ENCODE measurements at regions not wholly inside any gene's neighbourhood (a gene's known extent, or its start where the extent isn't known, plus 50 kb on each side); places are given as distances from the start of the nearest gene placed in this dataset.
A peak's percentile ranks its signal among the peaks of the same experiment; 100 is the strongest.

GRCh38 chr14:40093800-40094199, 661.6 kb upstream of the FBXO33 start:
- no peaks in the 10 kb centered on the region for H3K9me3 ChIP-seq (ENCODE audit: control insufficient read depth in 2 of 2, insufficient read depth in 1 of 2, low read depth in 1 of 2, low read length in 1 of 2)
- no peak for DNase-seq
- FAIRE-seq = no peak
- 83 to 92% (median 89%) methylated on average over 1 of the region's 1 CpG for WGBS, 3 donors
- no peaks in the 10 kb centered on the region for H3K4me1 ChIP-seq (ENCODE audit: control insufficient read depth in 3 of 3, insufficient read depth in 2 of 3, low read depth in 1 of 3, low read length in 2 of 3)
- H3K27ac ChIP-seq (ENCODE audit: low read depth in 1 of 3, low read length in 2 of 3) = no peak overlapping the region
- H3K27me3 ChIP-seq (ENCODE audit: control insufficient read depth in 3 of 3, insufficient read depth in 3 of 3, low read length in 3 of 3) = no peaks in the 10 kb centered on the region
- no peaks in the 10 kb centered on the region for H3K36me3 ChIP-seq (ENCODE audit: control insufficient read depth in 3 of 3, insufficient read depth in 2 of 3, low read depth in 1 of 3, low read length in 3 of 3)
- H3K4me3 ChIP-seq (ENCODE audit: low read depth in 1 of 3, low read length in 3 of 3) = no peak overlapping the region

DNA sequence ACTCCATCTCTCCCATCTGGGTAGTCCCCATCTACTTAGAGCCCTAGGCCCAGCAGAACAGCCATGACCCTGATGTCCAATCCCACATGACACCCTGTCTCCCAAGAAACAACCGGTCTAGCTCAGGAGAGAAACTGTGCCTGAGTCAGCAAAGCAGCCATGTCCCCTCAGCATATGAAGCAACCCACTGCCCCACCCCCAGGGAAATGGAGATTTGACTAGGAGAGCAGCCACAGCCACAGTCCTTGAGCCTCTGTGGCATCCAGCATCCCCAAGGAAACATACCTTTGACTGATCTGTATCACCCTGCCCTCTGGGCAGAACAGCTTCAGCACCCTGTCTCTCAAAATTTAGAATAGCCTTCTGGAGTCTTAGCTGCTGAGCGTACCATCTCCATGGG, 641.9 kb upstream of the FBXO33 start:
- no peak for FAIRE-seq
- Histone ChIP-seq H3K36me3 (ENCODE audit: control insufficient read depth in 3 of 3, insufficient read depth in 2 of 3, low read depth in 1 of 3, low read length in 3 of 3) (no peaks in the 10 kb centered on the region), H3K27me3 (ENCODE audit: control insufficient read depth in 3 of 3, insufficient read depth in 3 of 3, low read length in 3 of 3) (no peaks in the 10 kb centered on the region), H3K9me3 (ENCODE audit: control insufficient read depth in 2 of 2, insufficient read depth in 1 of 2, low read depth in 1 of 2, low read length in 1 of 2) (peaks cover 0 to 5% of the 10 kb centered on the region in 2 donors), H3K4me1 (ENCODE audit: control insufficient read depth in 3 of 3, insufficient read depth in 2 of 3, low read depth in 1 of 3, low read length in 2 of 3) (no peaks in the 10 kb centered on the region), H3K27ac (ENCODE audit: low read depth in 1 of 3, low read length in 2 of 3) (no peak overlapping the region), H3K4me3 (ENCODE audit: low read depth in 1 of 3, low read length in 3 of 3) (no peak overlapping the region)
- no peak for DNase-seq
- whole genome bisulfite sequencing, 3 donors = 94 to 96% (median 96%) methylated on average over 2 of the region's 2 CpGs

DNA sequence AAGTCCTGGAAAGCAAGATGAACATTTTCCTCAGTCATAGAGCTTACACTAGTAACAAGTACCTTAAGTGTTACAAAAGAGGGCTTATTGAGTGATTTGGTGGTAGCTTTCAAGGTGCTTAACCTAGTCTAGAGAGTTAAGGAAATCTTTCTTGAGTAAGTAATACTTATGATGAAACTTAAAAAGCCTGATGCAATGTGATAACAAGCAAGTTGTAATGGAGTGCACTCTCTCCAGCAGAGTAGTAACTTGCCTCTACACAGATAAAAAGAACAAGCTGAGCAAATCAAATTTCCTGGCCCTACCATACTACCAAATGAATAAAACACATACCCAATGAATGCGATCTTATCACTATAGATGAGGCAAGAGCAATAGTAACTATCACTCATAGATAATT, 639.9 kb upstream of the FBXO33 start:
- H3K4me1 ChIP-seq (ENCODE audit: control insufficient read depth in 3 of 3, insufficient read depth in 2 of 3, low read depth in 1 of 3, low read length in 2 of 3) = no peaks in the 10 kb centered on the region

DNA sequence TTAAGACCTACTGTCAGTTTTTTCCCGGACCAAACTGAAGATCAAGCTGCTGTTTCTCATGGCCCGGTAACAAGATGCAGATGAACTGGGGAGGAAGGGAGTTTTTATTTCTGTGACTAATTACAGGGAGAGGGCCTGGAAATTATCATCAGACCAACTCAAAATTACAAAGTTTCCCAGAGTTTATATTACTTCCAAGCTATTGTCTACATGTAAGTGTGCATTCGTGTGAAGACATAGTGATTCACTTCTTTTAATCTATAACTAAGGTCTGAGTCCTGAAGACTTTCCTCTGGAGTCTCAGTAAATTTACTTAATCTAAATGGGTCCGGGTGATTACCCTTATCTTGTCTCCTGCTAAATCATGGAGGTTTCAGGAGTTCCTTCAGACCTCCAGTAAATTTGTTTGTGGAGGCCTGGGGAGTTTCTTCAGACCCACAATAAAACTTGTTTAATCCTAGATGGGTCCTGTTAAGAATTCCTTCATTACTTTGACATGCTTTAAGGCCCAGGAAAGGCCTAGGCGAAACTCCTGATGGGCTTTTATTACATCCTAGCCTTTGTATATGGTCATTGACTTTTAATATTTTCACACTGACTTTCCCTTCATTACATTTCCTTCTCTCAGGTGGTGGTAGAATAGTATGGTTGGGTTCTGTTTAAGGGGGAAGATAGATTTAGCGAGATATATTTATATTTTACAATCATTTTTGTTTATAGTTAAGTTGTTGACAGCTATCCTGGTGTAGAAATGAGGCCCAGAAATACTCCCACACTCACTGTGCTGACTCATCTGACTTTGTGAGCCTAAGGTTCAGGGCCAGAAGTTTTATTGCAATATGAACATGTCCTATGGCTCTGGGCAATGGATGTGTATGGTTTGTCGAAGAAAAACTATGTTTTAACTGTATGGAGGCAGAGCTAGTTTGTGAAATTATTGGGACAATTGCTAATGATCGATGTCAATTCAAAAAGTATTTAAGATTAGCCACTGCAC, 627.0 kb upstream of the FBXO33 start:
- 37 to 39% (median 39%) methylated on average over 8 of the region's 8 CpGs for WGBS, 3 donors
- peak overlapping the region in 2 of 3 donors; percentile 11 to 34 for H3K27ac ChIP-seq (ENCODE audit: low read depth in 1 of 3, low read length in 2 of 3)
- no peak overlapping the region for H3K4me3 ChIP-seq (ENCODE audit: low read depth in 1 of 3, low read length in 3 of 3)
- H3K36me3 ChIP-seq (ENCODE audit: control insufficient read depth in 3 of 3, insufficient read depth in 2 of 3, low read depth in 1 of 3, low read length in 3 of 3) = no peaks in the 10 kb centered on the region
- H3K27me3 ChIP-seq (ENCODE audit: control insufficient read depth in 3 of 3, insufficient read depth in 3 of 3, low read length in 3 of 3) = no peaks in the 10 kb centered on the region
- FAIRE-seq (no peak), DNase-seq (peak; percentile 41 to 53)
- peaks cover 0 to 3% (median 0%) of the 10 kb centered on the region in 3 donors for H3K4me1 ChIP-seq (ENCODE audit: control insufficient read depth in 3 of 3, insufficient read depth in 2 of 3, low read depth in 1 of 3, low read length in 2 of 3)
- no peaks in the 10 kb centered on the region for H3K9me3 ChIP-seq (ENCODE audit: control insufficient read depth in 2 of 2, insufficient read depth in 1 of 2, low read depth in 1 of 2, low read length in 1 of 2)

More for the DNA sequence above, 639.9 kb upstream of the FBXO33 start:
- 83 to 97% (median 94%) methylated on average over 1 of the region's 1 CpG for WGBS, 3 donors
- Histone ChIP-seq H3K27me3 (ENCODE audit: control insufficient read depth in 3 of 3, insufficient read depth in 3 of 3, low read length in 3 of 3) (no peaks in the 10 kb centered on the region), H3K36me3 (ENCODE audit: control insufficient read depth in 3 of 3, insufficient read depth in 2 of 3, low read depth in 1 of 3, low read length in 3 of 3) (no peaks in the 10 kb centered on the region), H3K27ac (ENCODE audit: low read depth in 1 of 3, low read length in 2 of 3) (no peak overlapping the region), H3K9me3 (ENCODE audit: control insufficient read depth in 2 of 2, insufficient read depth in 1 of 2, low read depth in 1 of 2, low read length in 1 of 2) (peaks cover 0 to 5% of the 10 kb centered on the region in 2 donors), H3K4me3 (ENCODE audit: low read depth in 1 of 3, low read length in 3 of 3) (no peak overlapping the region)
- FAIRE-seq (no peak), DNase-seq (no peak)

GRCh38 chr14:40053416-40053815, 621.2 kb upstream of the FBXO33 start:
- H3K27ac ChIP-seq (ENCODE audit: low read depth in 1 of 3, low read length in 2 of 3) = no peak overlapping the region
- H3K9me3 ChIP-seq (ENCODE audit: control insufficient read depth in 2 of 2, insufficient read depth in 1 of 2, low read depth in 1 of 2, low read length in 1 of 2) = no peaks in the 10 kb centered on the region
- H3K4me1 ChIP-seq (ENCODE audit: control insufficient read depth in 3 of 3, insufficient read depth in 2 of 3, low read depth in 1 of 3, low read length in 2 of 3) = no peaks in the 10 kb centered on the region
- DNase-seq = no peak
- no peak overlapping the region for H3K4me3 ChIP-seq (ENCODE audit: low read depth in 1 of 3, low read length in 3 of 3)
- no peaks in the 10 kb centered on the region for H3K36me3 ChIP-seq (ENCODE audit: control insufficient read depth in 3 of 3, insufficient read depth in 2 of 3, low read depth in 1 of 3, low read length in 3 of 3)
- WGBS, 3 donors = 73 to 82% (median 78%) methylated on average over 2 of the region's 2 CpGs
- H3K27me3 ChIP-seq (ENCODE audit: control insufficient read depth in 3 of 3, insufficient read depth in 3 of 3, low read length in 3 of 3) = no peaks in the 10 kb centered on the region
- FAIRE-seq = no peak

- no peak overlapping the region for H3K27ac ChIP-seq (ENCODE audit: low read depth in 1 of 3, low read length in 2 of 3)
- H3K36me3 ChIP-seq (ENCODE audit: control insufficient read depth in 3 of 3, insufficient read depth in 2 of 3, low read depth in 1 of 3, low read length in 3 of 3) = no peaks in the 10 kb centered on the region
- WGBS, 3 donors = 96 to 98% (median 96%) methylated on average over 3 of the region's 3 CpGs
- no peak for FAIRE-seq
- no peaks in the 10 kb centered on the region for H3K27me3 ChIP-seq (ENCODE audit: control insufficient read depth in 3 of 3, insufficient read depth in 3 of 3, low read length in 3 of 3)
- H3K4me3 ChIP-seq (ENCODE audit: low read depth in 1 of 3, low read length in 3 of 3) = no peak overlapping the region
- no peak for DNase-seq
- H3K4me1 ChIP-seq (ENCODE audit: control insufficient read depth in 3 of 3, insufficient read depth in 2 of 3, low read depth in 1 of 3, low read length in 2 of 3) = no peaks in the 10 kb centered on the region
- H3K9me3 ChIP-seq (ENCODE audit: control insufficient read depth in 2 of 2, insufficient read depth in 1 of 2, low read depth in 1 of 2, low read length in 1 of 2) = no peaks in the 10 kb centered on the region
Measured at GRCh38 chr14:40028991-40029390, 596.8 kb upstream of the FBXO33 start.

GRCh38 chr14:40025101-40025500, 592.9 kb upstream of the FBXO33 start:
- WGBS, 3 donors = 45 to 74% (median 54%) methylated on average over 2 of the region's 2 CpGs
- peak; percentile 2 to 75 for DNase-seq

GRCh38 chr14:40010961-40011360, 578.7 kb upstream of the FBXO33 start:
- Histone ChIP-seq H3K4me1 (ENCODE audit: control insufficient read depth in 3 of 3, insufficient read depth in 2 of 3, low read depth in 1 of 3, low read length in 2 of 3) (no peaks in the 10 kb centered on the region), H3K27me3 (ENCODE audit: control insufficient read depth in 3 of 3, insufficient read depth in 3 of 3, low read length in 3 of 3) (no peaks in the 10 kb centered on the region), H3K4me3 (ENCODE audit: low read depth in 1 of 3, low read length in 3 of 3) (no peak overlapping the region), H3K27ac (ENCODE audit: low read depth in 1 of 3, low read length in 2 of 3) (no peak overlapping the region), H3K9me3 (ENCODE audit: control insufficient read depth in 2 of 2, insufficient read depth in 1 of 2, low read depth in 1 of 2, low read length in 1 of 2) (no peaks in the 10 kb centered on the region), H3K36me3 (ENCODE audit: control insufficient read depth in 3 of 3, insufficient read depth in 2 of 3, low read depth in 1 of 3, low read length in 3 of 3) (no peaks in the 10 kb centered on the region)
- DNase-seq = no peak
- FAIRE-seq = no peak
- WGBS, 3 donors = 74 to 84% (median 83%) methylated on average over 3 of the region's 3 CpGs

More at GRCh38 chr14:40025101-40025500, 592.9 kb upstream of the FBXO33 start:
- FAIRE-seq = no peak
- Histone ChIP-seq H3K4me1 (ENCODE audit: control insufficient read depth in 3 of 3, insufficient read depth in 2 of 3, low read depth in 1 of 3, low read length in 2 of 3) (no peaks in the 10 kb centered on the region), H3K9me3 (ENCODE audit: control insufficient read depth in 2 of 2, insufficient read depth in 1 of 2, low read depth in 1 of 2, low read length in 1 of 2) (no peaks in the 10 kb centered on the region), H3K27ac (ENCODE audit: low read depth in 1 of 3, low read length in 2 of 3) (peak overlapping the region in 1 of 3 donors; percentile 55), H3K36me3 (ENCODE audit: control insufficient read depth in 3 of 3, insufficient read depth in 2 of 3, low read depth in 1 of 3, low read length in 3 of 3) (no peaks in the 10 kb centered on the region), H3K4me3 (ENCODE audit: low read depth in 1 of 3, low read length in 3 of 3) (no peak overlapping the region), H3K27me3 (ENCODE audit: control insufficient read depth in 3 of 3, insufficient read depth in 3 of 3, low read length in 3 of 3) (no peaks in the 10 kb centered on the region)
